Caki2 (cell line): ENCODE measurements at regions not wholly inside any gene's neighbourhood (a gene's known extent, or its start where the extent isn't known, plus 50 kb on each side); places are given as distances from the start of the nearest gene placed in this dataset.

Source experiments
- DNase-seq: peaks from one replicate; pipeline ENCODE4 v3.0.0-alpha.2; 2015; ENCODE audit warnings: low read depth
- in situ Hi-C: cut with HindIII; loops from 2 replicates; pipeline ENCODE4 v1.10.0; 2016; ENCODE audit warnings: low sequenced_read_pairs, low pct_unique_long_range_greater_than_20kb, mixed read lengths

- DNase-seq = no peak
- in situ Hi-C loops = no loop called here
Measured at GRCh38 chr22:48673806-48674500, 1153.7 kb downstream of the BRD1 start.

GRCh38 chr22:48672387-48672786, 1155.3 kb downstream of the BRD1 start:
- in situ Hi-C loops = no loop called here
- no peak for DNase-seq

GRCh38 chr22:48670731-48671130, 1156.9 kb downstream of the BRD1 start:
- in situ Hi-C loops = no loop called here
- DNase-seq = no peak

DNA sequence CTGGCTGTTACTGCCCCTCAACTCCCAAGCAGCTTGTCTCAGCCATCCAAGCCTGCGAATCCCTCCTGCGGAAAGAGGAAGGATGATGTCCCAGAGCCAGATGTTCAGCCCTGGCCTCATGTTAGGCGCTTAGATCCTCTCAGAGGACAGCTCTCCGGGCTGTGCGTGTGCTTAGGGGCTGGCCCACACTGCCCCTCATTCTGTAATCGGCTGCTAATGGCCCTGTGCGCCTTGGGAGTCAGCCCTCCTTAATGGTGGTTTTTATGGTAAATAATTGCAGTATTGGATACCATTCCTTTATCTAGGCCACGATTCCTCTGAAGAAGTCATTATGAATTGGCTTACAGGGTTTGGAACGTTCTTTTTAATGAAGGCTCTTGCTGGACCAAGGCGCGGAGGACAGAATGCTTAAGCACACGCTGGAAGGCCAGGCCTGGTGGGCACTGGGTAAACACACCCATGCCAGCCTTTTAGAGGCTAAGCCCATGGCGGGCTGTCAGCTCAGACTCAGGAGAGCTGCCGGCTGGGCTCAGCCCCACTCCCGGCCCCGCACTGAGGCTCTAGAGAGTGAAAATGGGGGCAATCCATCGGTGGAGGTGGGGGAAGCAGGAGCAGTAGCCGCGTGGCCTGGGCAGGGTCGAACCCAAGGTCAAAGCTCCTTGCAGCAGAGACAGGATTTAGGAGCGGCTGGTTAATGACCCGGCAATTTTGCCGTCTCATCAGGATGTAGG, 1157.5 kb downstream of the BRD1 start:
- in situ Hi-C loops = no loop called here

DNA sequence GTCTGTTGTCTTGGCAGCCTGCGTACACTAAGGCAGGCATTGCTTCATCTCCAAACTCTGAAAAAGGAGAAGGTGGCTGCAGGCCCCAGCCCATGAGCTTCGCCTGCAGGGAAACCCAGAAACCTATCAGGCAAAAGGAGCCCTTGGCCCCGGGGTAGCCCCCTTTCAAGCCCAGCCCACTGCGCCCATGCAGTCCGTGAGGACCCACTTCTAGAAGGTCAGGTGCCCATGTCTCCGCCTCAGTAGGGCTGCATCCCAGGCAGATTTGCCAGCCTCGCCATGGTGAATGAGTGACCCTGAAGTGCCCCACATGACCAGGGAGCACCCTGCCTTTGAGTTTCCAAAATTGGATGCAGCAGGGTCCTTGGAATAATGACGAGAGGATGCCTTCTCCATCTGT, 1158.4 kb downstream of the BRD1 start:
- no peak for DNase-seq
- in situ Hi-C loops = no loop called here

More for the DNA sequence above, 1157.5 kb downstream of the BRD1 start:
- DNase-seq = no peak

DNA sequence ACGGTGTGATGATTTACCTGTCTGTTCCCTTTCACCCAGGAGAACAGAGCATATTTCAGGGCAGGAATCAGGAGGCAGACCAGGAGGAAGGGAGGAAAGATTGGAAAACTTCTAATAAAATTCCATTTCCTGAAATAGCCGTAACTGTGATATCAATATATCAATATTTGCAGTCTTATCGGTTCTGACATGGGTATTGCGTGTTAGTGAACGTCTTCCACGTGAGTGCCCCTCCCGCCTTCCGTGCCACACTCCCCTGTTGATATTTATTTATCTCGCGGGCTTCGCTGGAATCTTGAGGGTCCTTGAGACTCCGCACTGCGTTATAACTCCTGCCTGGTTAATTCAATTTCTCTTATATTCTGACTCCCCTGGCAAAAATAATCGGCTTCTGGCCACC, 1160.4 kb downstream of the BRD1 start:
- DNase-seq = no peak
- in situ Hi-C loops = no loop called here

DNA sequence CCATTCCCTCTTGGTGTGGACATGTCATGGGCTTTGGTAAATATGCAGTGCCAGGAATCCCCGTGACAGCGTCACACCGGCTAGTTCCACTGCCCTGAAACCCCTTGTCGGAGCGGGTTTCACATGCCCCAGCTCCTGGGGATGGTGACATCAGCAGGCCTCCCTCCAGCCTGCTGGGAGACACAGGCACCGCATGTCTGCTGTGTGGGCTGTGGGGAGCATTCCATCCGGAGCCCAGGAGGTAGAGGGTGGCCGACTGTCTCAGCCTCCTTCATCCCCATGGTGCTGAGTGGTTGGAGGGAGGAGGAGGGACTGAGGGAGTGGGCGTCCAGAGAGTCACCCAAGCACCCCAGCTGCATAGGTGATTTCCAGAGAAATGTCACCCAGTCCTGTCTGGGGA, 1161.1 kb downstream of the BRD1 start:
- no peak for DNase-seq
- in situ Hi-C loops = no loop called here

DNA sequence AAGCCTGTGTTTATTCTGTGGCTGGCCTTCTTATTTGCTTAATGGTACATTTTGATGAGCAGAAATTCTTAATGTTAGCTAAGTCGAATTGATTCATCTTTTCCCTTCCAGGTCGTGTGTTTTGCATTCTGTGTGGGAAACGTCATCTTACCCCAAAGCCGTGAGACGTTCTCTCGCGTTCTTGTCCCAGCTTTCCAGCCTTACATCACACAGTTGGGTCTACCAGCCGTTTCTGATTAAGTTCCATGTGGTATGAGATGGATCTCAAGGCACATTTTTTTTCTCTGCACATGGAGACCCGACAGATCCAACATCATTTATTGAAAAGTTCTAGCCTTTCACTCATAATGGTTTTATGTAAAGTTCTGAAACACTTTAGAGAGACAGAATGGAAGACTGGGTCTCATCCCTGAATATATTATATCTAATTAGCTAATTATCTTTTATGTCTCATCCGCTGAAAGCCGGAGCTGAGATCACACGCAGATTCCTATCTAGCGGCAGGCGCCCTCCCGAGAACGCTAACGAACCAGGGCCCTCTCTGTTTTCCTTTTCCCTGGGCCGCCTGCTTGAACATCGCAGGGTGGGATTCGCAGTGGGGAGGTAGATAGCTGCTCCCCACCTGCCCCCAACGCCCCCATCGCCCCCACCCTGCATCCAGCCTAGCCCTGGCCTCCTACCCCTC, 1162.2 kb downstream of the BRD1 start:
- in situ Hi-C loops = no loop called here
- DNase-seq = no peak

- no peak for DNase-seq
- in situ Hi-C loops = no loop called here
Measured at GRCh38 chr22:48664586-48664985, 1163.1 kb downstream of the BRD1 start.

DNA sequence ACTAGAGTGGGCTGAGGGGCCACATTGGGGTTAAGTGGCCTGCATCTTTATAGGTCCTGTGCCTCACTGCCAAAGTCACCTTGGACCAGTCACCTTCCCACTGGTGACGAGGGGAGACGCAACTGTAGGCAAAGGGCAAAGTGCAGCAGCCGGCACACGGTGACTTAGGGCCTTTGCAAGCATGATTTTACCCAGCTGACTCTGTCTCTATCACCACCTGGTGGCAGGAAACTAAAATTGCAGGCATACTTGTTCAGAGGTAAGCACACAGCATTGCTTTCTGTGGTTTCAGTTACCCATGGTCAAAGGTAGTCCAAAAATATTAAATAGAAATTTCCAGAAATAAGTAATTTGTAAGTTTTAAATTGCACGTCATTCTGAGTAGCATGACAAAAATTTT, 1164.4 kb downstream of the BRD1 start:
- in situ Hi-C loops = no loop called here
- no peak for DNase-seq

DNA sequence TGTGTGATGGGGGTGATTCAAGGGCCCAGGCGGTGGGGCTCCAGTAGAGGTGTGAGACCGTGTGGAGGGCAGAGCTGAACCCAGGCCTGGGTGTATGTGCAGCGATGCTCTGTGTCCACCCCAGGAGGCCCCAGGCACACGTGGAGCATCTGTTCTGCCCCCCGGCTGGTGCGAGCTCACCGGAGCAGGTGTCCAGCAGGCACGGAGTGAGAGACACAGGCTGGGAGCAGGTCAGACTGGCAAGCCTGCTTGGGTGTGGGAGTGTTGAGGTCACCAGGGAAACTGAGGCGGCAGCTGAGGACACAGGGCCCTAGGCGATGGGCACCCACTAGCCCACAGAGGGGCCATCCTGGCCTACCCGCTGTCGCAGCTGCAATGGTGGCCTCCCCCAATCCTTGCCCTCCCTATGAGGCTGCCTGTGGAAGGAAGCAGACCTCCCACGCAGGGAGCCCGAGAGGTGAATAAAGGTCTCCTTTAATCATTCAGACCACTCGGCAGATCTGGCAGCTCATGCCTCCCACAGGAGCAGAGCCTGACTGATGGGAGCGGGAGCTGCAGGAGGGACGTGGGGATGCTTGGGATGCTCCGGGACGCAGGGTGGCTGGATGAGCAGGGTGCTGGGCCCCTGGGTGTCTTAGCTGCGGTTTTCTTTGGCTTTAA, 1165.1 kb downstream of the BRD1 start:
- in situ Hi-C loops = no loop called here

DNA sequence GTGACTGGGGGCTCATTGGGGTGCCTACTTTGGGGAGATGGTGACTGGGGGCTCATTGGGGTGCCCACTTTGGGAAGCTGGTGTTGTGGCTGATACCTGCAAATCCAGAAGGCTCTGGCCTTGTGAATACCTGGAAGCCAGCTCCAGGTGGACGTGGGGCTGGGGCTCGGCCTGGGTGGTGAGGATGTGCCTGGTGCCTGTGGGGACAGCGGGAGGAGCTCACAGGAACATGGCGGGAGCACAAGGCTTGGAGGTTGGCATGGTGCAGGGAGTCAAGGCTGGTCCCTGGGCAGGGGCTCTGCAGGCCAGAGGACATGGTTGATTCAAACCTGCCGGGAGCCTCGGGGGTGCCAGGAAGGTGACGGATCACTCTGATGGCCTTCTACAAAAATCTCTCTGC, 1165.7 kb downstream of the BRD1 start:
- DNase-seq = no peak
- in situ Hi-C loops = no loop called here

More for the DNA sequence above, 1165.1 kb downstream of the BRD1 start:
- no peak for DNase-seq

DNA sequence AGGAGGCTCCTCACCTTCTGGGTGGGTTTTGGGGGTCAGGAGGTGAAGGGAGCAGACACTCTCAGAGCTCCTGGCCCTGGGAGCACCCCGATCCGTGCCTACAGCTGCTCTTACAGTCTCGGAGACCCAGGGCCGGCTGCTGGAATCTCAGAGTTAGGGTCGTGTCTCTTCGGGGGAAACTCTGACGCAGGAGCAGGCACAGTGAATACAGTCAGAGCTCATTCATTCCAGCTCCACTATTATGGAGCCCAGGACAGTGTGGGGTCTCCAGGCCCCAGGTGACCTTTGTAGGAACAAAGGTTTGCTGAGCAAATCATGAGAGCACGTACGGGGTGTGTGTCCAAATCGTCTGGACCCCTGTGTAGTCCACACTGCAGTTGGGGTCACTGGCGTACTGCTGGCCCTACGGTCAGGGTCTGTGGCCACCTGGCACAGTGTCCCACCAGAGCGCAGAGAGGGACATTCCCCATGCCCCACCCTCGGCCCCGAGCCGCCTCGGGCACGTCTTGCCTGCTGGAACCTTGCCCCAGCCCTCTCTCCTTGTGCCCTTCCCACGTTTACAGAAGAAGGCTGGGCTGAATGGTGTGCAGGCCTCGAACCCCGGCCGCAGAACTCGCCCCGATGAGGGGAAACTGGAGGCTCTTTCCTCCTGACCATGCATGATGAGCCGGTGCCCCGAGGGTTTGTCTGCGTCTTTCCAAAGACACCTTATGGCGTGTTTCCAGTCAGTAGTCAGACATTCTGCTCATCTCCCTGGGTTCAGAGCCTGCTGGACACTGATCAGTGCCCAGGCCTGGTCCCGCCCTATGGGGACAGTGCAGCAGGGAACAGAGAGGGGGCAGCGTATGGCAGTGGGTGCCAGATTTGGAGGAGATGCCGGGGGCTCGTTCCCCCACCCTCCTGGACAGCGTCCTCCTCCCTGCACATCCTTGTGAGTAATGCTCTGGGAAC, 1166.6 kb downstream of the BRD1 start:
- in situ Hi-C loops = no loop called here
- no peak for DNase-seq

GRCh38 chr22:48660104-48660789, 1167.4 kb downstream of the BRD1 start:
- no peak for DNase-seq
- in situ Hi-C loops = no loop called here

DNA sequence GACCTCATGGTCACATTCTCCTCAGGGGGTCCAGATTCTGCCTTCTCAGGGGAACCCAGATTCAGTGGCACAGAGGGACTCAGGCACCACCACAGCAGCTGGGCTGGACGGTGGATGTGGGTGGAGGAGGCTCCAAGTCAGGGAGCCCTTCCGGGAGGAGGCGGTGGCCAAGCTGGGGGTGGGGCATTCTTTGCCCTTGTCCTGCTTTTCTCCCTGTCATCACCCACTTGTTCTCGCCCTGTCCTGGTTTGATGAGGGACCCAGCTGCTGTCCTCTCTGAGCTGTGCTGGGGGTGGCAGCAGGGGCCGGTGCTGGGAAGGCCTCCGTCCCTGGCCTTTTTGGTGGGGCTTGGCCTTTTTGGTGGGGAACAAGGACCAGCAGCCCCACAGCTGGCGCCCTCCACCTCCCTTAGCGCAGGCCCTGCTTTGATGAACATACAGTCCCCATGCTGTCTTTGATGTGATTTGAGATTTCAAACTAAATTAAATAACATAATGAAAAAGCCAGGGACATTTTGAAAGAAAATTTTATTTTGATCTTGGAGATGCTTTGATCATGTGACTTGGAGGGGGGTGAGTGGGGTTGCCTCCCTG, 1168.2 kb downstream of the BRD1 start:
- in situ Hi-C loops = no loop called here

DNA sequence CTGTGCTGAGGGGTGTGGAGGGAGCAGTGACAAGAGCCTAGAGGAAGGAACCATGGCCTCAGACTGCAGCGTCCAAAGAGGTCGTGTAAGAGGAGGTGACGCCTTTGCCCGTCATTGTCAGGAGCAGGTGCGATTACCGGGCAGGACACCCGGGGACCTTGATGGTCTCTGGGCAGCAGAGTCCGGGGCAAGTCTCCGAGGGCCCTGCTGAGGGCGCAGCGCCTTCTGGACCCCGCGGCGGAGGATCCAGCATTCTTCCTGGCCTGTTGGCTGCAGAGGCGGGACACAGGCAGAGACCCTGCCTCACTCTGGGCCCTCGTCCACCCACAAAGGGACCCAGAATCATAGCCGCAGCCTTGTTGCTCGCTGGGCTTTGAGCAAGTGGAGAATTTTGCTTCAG, 1168.8 kb downstream of the BRD1 start:
- DNase-seq = no peak
- in situ Hi-C loops = no loop called here

More for the DNA sequence above, 1168.2 kb downstream of the BRD1 start:
- DNase-seq = no peak

GRCh38 chr22:48658246-48658645, 1169.4 kb downstream of the BRD1 start:
- in situ Hi-C loops = no loop called here
- DNase-seq = no peak
